Spleen (tissue), 11 donors: ENCODE measurements at regions not wholly inside any gene's neighbourhood (a gene's known extent, or its start where the extent isn't known, plus 50 kb on each side); places are given as distances from the start of the nearest gene placed in this dataset.

Source experiments
- DNase-seq: peaks from one replicate; pipeline ENCODE4 v3.0.0-alpha.2; 2020
- H3K27ac ChIP-seq, 8 donors: fragments of 200-600 bp; sonication (generic) in 7 of 8; 1 replicate in 4 of 8; 2 replicates in 4 of 8; pipeline versions ENCODE4 v1.5.0 to v1.8.0; 2016 to 2021; ENCODE audit warnings: inconsistent platforms in 4 of 8, mild to moderate bottlenecking in 4 of 8, moderate library complexity in 1 of 8
- H3K27me3 ChIP-seq, 7 donors: fragments of 200-600 bp; sonication (generic) in 6 of 7; replicated peaks in 1 of 7; 1 replicate in 4 of 7; 2 replicates in 3 of 7; pipeline versions ENCODE4 v1.5.0 to v1.8.0; 2016 to 2021; ENCODE audit warnings: inconsistent platforms in 3 of 7, mild to moderate bottlenecking in 1 of 7
- H3K36me3 ChIP-seq, 6 donors: fragments of 200-600 bp; sonication (generic) in 5 of 6; 1 replicate in 4 of 6; 2 replicates in 2 of 6; pipeline versions ENCODE4 v1.5.0 to v1.8.0; 2016 to 2021; ENCODE audit warnings: inconsistent platforms in 2 of 6
- H3K4me1 ChIP-seq, 6 donors: fragments of 200-600 bp; sonication (generic) in 5 of 6; 1 replicate in 3 of 6; 2 replicates in 3 of 6; pipeline versions ENCODE4 v1.5.0 to v1.8.0; 2016 to 2021; ENCODE audit warnings: inconsistent platforms in 3 of 6
- H3K4me3 ChIP-seq, 8 donors: fragments of 200-600 bp; sonication (generic) in 7 of 8; 1 replicate in 4 of 8; 2 replicates in 4 of 8; pipeline versions ENCODE4 v1.5.0 to v1.8.0; 2016 to 2021; ENCODE audit warnings: inconsistent platforms in 4 of 8, mild to moderate bottlenecking in 4 of 8, moderate library complexity in 2 of 8
- H3K9me3 ChIP-seq, 8 donors: fragments of 200-600 bp; sonication (generic) in 7 of 8; 1 replicate in 4 of 8; 2 replicates in 4 of 8; pipeline versions ENCODE4 v1.5.0 to v1.8.0; 2016 to 2021; ENCODE audit warnings: inconsistent platforms in 4 of 8
- CTCF ChIP-seq, 11 experiments: fragments of 200-600 bp in 7 of 11; fragments of 450-650 bp in 4 of 11; sonication (generic) in 4 of 11; IDR thresholded peaks in 8 of 11; conservative IDR thresholded peaks in 3 of 11; 1 replicate in 7 of 11; 2 replicates in 4 of 11; pipeline versions ENCODE4 v1.4.0 to v1.8.0; 2016 to 2021; ENCODE audit warnings: antibody characterized with exemption in 11 of 11, inconsistent platforms in 4 of 11, mild to moderate bottlenecking in 1 of 11
- POLR2A ChIP-seq, 3 donors: fragments of 450-650 bp; IDR thresholded peaks; one replicate each; pipeline ENCODE4 v1.5.1; 2017; ENCODE audit warnings: antibody characterized with exemption in 3 of 3, mild to moderate bottlenecking in 1 of 3
- POLR2AphosphoS5 ChIP-seq, 3 donors: sonication (generic); formaldehyde crosslinking; IDR thresholded peaks; one replicate each; pipeline ENCODE4 v1.5.1; 2017; ENCODE audit warnings: antibody characterized with exemption in 3 of 3
- WGBS, 5 donors: extraction: QIAGEN DNeasy Blood & Tissue Kit in 3 of 5; methylation state at CpG; one replicate each; pipeline versions ENCODE4 v1.1.5 to v1.1.7; 2013 to 2018; 5-methylcytosine and 5-hydroxymethylcytosine counted together
- intact Hi-C: fragments of 100-400 bp; cut with DNase I; formaldehyde crosslinking; loops from one replicate; pipeline ENCODE4 v1.15.0; 2023; ENCODE audit warnings: low total_unique reads
- donor health status: healthy with polysubstance abuse.
- donor health status: DM: no; HTN: no; CAD: no; lungs with moderate emphysema.
- donor health status: DM: no; HTN: no; CAD: no.
- donor health status: Bipolar disorder and iron deficiency.
- donor health status: healthy.
- donor health status: DM: no; HTN: no; CAD: no.
- donor health status: DM: yes; HTN: yes; CAD: no.

GRCh38 chr5:6950250-6950649, 237.0 kb downstream of the TENT4A start:
- WGBS, 5 donors: 56 to 78% (median 69%) methylated on average over 2 of the region's 2 CpGs
- no peak for TF ChIP-seq CTCF (IDR thresholded peaks at IDR 0.05 in 8 of 11, conservative IDR thresholded peaks at IDR 0.05 in 3 of 11)
- TF ChIP-seq POLR2A (IDR thresholded peaks at IDR 0.05): no peak
- TF ChIP-seq POLR2AphosphoS5 (IDR thresholded peaks at IDR 0.05): no peak
- DNase-seq: no peak
- Histone ChIP-seq H3K36me3 (no peaks in the 10 kb centered on the region), H3K27me3 (peaks cover 0 to 17% (median 0%) of the 10 kb centered on the region in 7 donors), H3K4me3 (no peak overlapping the region), H3K4me1 (no peaks in the 10 kb centered on the region), H3K9me3 (no peaks in the 10 kb centered on the region), H3K27ac (no peak overlapping the region)
- intact Hi-C loops: no loop called here

GRCh38 chr5:6950860-6951259, 237.6 kb downstream of the TENT4A start:
- H3K4me1 ChIP-seq: no peaks in the 10 kb centered on the region

GRCh38 chr5:6961123-6961522, 247.9 kb downstream of the TENT4A start:
- no peaks in the 10 kb centered on the region for H3K36me3 ChIP-seq
- H3K9me3 ChIP-seq: peaks cover 0 to 8% (median 0%) of the 10 kb centered on the region in 8 donors
- no peak for TF ChIP-seq CTCF (IDR thresholded peaks at IDR 0.05 in 8 of 11, conservative IDR thresholded peaks at IDR 0.05 in 3 of 11)
- TF ChIP-seq POLR2AphosphoS5 (IDR thresholded peaks at IDR 0.05): no peak
- no peak for TF ChIP-seq POLR2A (IDR thresholded peaks at IDR 0.05)
- H3K27me3 ChIP-seq: no peaks in the 10 kb centered on the region
- H3K27ac ChIP-seq: no peak overlapping the region
- intact Hi-C loops: no loop called here
- H3K4me1 ChIP-seq: no peaks in the 10 kb centered on the region
- H3K4me3 ChIP-seq: no peak overlapping the region
- WGBS, 5 donors: 87 to 98% (median 92%) methylated on average over 2 of the region's 2 CpGs
- DNase-seq: no peak

More at GRCh38 chr5:6950860-6951259, 237.6 kb downstream of the TENT4A start:
- WGBS, 5 donors: 58 to 65% (median 61%) methylated on average over 5 of the region's 5 CpGs
- peaks cover 0 to 17% (median 0%) of the 10 kb centered on the region in 7 donors for H3K27me3 ChIP-seq
- TF ChIP-seq POLR2A (IDR thresholded peaks at IDR 0.05) (no peak), POLR2AphosphoS5 (IDR thresholded peaks at IDR 0.05) (no peak), CTCF (IDR thresholded peaks at IDR 0.05 in 8 of 11, conservative IDR thresholded peaks at IDR 0.05 in 3 of 11) (no peak)
- intact Hi-C loops: no loop called here
- no peaks in the 10 kb centered on the region for H3K36me3 ChIP-seq
- no peak overlapping the region for H3K4me3 ChIP-seq
- no peak overlapping the region for H3K27ac ChIP-seq
- no peak for DNase-seq
- H3K9me3 ChIP-seq: no peaks in the 10 kb centered on the region

GRCh38 chr5:6961837-6962635, 248.8 kb downstream of the TENT4A start:
- intact Hi-C loops: no loop called here
- peaks cover 0 to 8% (median 0%) of the 10 kb centered on the region in 8 donors for H3K9me3 ChIP-seq
- WGBS, 5 donors: 64 to 80% (median 73%) methylated on average over 12 of the region's 12 CpGs
- H3K27ac ChIP-seq: no peak overlapping the region
- no peaks in the 10 kb centered on the region for H3K27me3 ChIP-seq
- no peaks in the 10 kb centered on the region for H3K4me1 ChIP-seq
- DNase-seq: no peak
- TF ChIP-seq CTCF (IDR thresholded peaks at IDR 0.05 in 8 of 11, conservative IDR thresholded peaks at IDR 0.05 in 3 of 11) (no peak), POLR2AphosphoS5 (IDR thresholded peaks at IDR 0.05) (no peak), POLR2A (IDR thresholded peaks at IDR 0.05) (no peak)
- no peak overlapping the region for H3K4me3 ChIP-seq
- no peaks in the 10 kb centered on the region for H3K36me3 ChIP-seq
